KBM-7 (cell line): ENCODE measurements at regions not wholly inside any gene's neighbourhood (a gene's known extent, or its start where the extent isn't known, plus 50 kb on each side); places are given as distances from the start of the nearest gene placed in this dataset.

Experiments used
- DNase-seq: peaks from one replicate; pipeline ENCODE4 v3.0.0-alpha.2; 2015
- in situ Hi-C: fragments of 300-500 bp; cut with MboI; formaldehyde crosslinking; loops from 2 replicates; pipeline ENCODE4 v1.14.3; 2020; ENCODE audit warnings: low sequenced_read_pairs, low pct_unique_long_range_greater_than_20kb, mixed read lengths

DNA sequence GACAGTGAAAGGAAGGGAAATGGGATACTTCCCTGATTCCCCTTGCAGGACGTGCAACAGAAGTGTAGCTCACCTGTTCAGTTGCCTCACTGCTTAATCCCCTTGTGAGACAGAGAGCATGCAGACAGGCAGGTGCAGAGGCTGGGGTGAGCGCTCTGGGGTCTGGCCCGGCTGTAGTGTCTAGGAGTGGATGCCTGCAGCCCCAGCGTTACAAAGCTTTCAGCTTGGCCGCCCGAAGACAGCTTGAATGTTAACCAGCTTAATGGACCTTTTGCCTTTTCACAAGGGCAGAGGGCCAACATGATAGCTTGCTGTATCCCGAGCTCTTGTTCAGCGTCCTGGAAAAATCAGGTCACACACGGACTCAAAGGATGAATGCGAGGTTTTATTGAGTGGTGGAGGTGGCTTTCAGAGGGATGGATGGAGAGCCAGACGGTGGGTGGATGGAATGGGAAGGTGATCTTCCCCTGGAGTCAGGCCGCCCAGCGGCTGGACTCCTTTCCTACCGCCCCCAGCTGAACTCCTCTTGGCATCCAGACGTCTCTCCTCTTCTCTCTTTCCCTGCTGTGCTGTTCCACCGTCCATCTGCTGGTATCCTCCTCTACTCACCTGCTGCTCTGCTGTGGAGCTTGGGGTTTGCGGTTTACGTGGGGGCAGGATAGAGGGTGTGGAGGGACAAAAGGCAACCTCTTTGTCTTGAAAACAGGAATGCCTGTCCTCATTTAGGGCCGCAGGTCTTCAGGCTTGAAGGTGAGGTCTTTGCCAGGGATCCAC lies 86.2 kb upstream of the RESF1 start:
- in situ Hi-C loops: no loop called here
- DNase-seq: no peak

DNA sequence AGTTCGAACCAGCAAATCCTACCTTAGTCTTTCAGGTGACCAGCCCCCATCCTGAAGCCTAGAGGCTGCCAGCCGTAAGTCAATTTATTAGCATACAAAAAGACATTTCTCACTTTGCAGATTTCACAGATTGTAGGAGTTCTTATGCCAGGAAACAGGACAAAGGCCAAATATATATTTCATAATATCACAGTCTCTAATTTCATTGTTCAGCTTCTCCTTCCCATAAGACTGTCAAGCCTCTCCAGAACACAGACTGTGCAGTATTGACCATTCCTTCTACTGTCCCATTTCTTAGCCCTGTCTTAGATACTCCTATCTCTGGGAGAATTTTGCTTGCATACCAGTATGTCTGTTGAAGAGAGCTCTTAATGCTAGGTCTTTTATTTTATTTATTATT lies 89.2 kb upstream of the RESF1 start:
- no peak for DNase-seq
- in situ Hi-C loops: no loop called here

DNA sequence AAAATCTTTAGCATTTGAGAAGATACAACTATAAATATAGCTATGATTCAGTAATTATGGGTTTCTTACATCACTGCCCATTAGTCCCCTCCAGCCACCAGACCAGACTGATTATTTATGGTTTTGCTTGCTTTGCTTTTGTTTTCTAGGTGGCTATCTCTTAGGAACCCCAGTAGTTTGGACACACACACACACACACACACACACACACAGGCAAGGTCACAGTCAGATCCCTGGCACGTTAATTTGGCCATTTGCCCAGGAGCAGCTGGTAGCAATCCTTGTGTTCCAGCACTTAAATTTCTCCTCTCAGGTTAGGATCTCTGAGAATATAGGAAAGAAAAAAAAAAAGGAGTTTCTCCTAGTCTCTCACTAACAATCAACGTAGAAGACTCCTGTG lies 90.2 kb upstream of the RESF1 start:
- in situ Hi-C loops: no loop called here
- no peak for DNase-seq

DNA sequence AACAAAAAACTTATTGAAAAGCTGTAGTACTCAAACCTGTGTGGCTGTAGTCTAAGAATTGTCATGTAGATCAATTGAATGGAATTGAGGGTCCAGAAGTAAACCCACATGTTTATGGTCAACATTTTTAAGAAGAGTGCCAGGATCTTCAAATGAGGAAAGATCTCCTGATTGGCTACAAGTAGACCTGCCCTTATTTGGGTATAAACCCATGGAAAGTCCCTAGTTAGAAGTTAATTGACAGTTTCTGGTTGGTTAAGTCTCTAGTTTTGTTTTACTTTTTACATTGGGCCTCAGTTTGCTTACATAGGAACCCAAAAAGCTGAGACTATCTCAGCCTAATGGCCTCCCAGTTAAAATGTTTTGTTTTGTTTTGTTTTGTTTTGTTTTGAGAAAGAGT lies 91.9 kb upstream of the RESF1 start:
- in situ Hi-C loops: no loop called here
- no peak for DNase-seq

DNA sequence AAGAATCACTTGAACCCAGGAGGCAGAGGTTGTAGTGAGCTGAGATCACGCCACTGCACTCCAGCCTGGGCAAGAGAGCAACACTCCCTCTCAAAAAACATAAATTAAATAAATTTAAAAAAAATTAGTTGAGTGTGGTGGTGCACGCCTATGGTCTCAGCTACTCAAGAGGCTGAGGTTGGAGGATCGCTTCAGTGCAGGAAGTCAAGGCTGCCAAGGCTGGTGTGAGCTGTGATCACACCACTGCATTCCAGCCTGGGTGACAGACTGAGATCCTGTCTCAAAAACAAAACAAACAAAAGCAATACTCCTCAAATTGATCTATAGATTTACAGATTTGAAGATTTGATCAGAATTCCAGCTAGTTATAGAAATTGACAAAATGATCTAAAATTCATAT lies 92.7 kb upstream of the RESF1 start:
- in situ Hi-C loops: no loop called here
- DNase-seq: no peak

DNA sequence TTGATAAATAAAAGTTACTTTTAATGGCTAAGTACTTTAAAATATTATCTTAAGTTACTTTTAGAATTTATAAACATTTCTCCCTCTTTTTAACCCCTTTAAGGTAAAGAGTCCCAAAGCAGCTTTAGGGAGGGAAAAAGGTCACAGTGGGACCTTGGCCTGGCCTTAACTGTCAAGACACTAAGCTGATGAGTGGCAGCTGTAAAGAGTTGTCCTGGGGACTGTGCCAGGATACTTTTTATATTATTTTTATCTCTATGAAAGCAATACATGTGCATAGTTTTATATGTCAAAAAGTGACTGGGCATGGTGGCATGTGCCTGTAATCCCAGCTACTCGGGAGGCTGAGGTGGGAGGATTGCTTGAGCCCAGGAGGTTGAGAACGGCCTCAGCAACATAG lies 94.2 kb upstream of the RESF1 start:
- DNase-seq: no peak
- in situ Hi-C loops: no loop called here

DNA sequence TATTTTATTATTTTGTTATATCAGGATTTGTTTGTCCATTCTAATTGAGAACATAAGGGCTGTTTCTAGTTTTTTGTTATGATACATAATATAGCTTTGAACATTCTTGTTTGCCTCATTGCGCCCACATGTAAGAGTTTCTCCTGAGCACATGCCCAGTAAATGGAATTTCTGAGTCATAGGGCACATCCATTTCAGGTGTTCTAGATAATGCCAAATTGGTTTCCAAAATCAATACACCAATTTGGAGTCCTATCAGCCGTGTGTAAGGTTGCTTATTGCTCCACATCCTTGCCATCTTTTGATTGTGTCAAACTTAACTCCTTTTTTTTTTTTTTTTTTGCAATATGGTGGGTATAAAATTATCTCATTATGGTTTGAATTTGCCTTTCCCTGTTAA lies 97.9 kb upstream of the RESF1 start:
- no peak for DNase-seq
- in situ Hi-C loops: no loop called here

DNA sequence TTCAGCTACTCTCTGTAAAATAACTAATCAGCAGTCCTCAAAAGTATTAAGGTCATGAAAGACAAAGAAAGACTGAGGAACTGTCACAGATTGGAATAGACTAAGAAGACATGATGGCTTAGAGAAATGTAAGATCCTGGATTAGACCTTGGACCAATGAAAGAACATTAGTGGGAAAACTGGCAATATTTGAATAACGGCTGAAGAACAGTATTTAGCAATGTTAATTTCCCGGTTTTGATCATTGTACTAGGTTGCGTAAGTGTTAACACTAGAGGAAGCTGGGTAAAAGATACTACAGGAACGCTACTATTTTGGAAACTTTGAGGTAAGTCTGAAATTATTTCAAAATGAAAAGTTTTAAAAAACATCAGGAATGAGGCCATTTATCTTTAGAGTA lies 98.8 kb upstream of the RESF1 start:
- in situ Hi-C loops: no loop called here
- DNase-seq: no peak

DNA sequence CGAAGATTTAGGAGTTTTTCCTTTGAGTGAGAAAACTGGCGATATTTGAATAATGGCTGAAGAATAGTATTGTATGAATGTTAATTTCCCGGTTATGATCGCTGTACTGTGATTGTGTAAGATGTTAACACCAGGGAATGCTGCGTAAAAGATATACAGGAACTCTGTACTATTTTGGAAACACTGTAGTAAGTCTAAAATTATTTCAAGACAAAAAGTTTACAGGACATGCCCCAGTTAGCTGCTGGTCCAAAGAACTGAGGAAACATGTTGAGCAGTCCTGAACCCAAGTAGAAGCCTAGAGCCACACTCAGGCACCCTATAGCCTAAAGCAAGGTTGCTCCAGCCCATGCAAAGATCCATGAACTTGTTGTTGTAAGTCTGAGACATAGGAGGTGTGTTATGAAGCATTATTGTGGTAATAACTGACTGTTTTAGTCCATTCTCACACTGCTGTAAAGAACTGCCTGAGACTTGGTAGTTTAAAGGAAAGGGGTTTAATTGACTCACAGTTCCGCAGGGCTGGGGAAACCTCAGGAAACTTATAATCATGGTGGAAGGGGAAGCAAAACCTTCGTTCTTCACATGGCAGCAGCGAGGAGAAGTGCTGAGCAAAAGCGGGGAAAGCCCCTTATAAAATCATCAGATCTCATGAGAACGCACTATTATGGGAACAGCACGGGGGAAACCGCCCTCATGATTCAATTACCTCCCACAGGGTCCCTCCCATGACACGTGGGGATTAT lies 99.8 kb upstream of the RESF1 start:
- in situ Hi-C loops: no loop called here
- DNase-seq: no peak

DNA sequence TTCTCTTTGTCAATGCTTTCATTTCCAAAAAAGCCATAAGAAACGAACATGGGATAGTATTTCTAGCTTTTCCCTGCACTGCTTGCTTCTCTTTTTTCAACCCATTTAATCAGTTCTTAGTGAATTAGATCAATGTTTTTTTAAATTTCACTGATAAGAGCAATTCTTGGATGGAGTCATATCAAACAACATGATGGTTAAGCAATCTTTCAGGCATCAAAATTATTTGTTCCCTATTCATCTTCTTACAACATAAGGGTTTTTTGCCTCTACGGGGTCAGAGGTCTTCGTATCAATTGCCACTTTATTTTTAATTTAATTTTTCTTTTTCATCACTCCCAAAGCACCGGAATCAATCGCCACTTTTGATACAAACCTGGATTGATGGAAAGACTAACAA lies 103.8 kb upstream of the RESF1 start:
- DNase-seq: no peak
- in situ Hi-C loops: no loop called here

DNA sequence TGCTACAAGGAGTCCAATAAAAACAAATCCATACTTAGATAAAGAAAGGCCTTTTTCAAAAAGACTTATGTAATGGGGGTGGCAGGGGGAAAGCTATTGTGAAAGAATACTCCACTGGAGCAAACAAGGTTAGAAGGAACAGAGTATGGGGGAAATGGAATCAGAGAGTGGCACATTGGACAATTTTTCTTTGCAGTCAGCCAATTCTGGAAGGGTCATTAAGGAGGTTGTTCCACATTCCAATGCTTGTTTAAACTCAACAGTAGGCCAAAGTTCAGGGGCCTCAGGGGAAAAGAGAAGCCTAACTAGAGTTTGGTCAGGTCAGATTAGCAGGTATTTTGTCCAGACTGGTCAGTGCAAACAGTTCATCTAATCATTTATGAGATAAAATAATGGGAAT lies 105.2 kb upstream of the RESF1 start:
- in situ Hi-C loops: no loop called here

DNA sequence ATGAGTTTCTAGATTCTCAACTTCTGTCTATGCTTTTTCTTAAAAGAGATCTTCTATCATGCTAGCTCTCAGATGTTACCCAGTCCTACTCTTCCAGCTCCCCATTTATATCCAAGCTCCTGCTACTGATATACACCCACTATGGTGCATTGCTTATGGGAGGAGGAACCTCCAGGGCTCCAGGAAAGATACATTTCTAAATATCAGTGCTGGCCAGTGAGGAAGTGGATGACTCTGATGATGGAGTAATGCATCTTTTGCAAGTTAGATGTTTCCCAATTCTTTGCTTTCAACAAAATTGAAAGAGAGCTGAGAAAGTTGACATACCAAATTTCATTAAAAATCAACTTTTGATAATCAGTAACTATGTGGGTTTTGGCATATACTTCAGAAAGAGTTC lies 105.7 kb upstream of the RESF1 start:
- in situ Hi-C loops: no loop called here
- DNase-seq: no peak

More for the DNA sequence above, 105.2 kb upstream of the RESF1 start:
- no peak for DNase-seq

DNA sequence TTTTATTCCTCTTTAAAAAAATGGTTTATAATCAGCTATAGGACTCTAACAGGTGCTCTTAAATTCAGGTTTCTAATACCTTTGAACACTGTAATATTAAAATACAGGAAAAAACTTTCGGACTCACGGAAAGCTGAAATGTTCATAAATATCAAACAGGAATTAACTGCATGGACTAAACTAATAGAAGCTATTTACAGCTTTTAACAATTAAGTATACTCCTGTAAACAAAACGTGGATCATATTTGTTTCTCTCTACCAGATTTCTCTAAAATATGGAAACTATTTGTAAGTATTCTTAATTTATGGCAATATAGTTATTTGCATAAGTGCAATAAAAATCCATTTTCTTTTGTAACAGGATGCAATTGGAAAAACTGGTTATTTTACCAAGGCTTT lies 108.9 kb upstream of the RESF1 start:
- no peak for DNase-seq
- in situ Hi-C loops: no loop called here

DNA sequence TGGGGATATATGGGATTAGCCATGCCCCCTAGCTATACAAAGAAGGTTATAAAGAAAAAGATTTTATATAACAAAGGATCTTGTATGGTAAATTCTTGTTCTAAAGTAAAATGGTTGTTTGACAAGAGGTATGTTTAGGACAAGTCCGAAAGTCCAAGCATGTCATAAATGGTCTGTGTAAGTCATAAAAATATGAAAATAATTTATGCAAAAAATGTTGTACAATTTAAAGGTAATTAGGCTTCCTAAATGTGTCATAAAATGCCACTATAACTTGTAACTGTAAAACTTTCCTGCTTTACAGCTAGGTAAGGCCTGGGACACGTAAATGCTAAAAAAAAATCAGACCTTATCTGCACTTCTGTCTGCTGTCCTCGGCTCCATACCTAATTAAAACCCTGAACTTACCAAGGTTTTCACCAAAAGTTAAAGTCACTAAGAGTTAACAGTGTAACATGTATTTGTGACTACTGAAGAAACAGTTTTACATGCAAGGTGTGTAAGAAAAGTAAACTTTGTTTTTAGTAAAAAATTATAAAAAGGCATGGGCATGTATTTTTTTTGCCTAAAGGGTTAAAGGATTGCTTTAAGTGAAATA lies 110.0 kb upstream of the RESF1 start:
- DNase-seq: peak; percentile 51
- in situ Hi-C loops: no loop called here

DNA sequence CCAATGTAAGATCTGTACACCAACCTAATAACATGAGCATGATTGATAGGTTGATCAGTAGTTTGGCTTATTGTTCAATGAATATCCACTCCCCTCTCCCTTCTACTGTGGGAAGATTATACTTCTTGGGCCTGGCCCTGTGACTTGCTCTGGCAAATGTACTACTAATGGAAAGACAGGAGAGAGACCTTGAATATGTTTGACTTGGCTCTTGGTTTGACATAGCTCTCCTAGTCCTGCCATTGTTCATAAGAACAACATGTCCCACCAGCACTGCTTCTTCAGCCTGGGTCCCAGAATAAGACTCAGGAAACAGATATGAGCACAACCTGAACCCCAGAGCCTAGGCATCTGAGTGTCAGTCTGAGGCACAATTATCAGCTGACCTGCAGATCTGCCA lies 112.8 kb upstream of the RESF1 start:
- no peak for DNase-seq
- in situ Hi-C loops: no loop called here

DNA sequence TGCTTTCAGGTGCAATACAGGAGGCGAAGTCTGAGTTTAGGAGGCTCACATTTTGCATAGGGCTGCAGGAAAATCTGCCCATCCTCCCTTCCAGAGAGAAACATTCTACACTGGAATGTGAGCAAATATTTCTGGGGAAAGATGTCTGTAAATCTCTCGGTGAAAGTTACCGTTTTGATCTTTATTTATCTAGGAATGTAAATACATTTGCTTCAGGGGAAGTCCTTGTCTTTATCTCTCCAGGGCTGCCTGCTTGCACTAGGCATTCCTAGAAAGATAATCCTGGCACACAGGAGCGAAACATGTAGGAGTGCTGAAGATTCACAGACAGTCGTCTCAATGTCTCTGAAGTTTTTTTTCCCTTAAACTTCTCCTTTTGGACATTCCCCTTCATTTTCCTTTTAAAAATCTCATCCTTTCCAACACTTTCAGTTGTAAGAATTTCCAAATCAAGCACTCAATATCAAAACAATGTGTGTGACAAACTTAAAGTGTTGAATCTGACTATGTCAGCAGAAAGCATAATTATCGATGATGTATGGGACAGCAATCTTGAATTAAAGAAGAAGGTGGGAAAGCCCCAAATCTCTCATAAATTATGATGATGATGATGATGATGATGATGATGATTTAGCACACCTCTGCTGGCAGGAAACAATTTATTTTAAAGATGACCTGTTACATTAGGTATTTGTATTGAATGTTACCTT lies 113.4 kb upstream of the RESF1 start:
- no peak for DNase-seq
- in situ Hi-C loops: no loop called here

DNA sequence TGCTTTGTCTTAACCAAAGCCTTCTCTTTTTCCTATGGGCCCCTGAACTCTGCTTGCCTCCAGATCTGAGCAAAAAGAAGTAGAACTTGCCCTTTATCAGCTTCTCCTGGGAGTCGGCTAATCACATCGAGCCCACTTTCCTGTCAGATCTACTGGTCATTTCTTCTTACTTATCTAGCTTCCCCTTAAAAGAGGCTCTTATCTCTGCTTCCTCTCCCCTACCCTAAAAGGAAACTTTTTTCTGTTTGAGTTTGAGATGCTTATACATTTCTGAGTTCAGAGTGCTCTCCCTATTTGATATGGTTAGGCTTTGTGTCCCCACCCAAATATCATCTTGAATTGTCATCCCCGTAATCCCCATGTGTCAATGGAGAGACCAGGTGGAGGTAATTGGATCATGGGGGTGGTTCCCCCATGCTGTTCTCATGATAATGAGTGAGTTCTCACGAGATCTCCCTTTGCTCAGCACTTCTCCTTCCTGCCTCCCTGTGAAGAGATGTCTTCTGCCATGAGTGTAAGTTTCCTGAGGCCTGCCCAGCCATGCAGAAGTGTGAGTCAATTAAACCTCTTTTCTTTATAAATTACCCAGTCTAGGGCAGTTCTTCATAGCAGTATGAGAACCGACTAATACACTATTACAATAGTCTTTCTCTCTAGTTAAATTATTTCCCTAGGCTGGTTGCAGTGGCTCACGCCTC lies 114.7 kb upstream of the AMN1 start:
- DNase-seq: peak; percentile 76
- in situ Hi-C loops: no loop called here

DNA sequence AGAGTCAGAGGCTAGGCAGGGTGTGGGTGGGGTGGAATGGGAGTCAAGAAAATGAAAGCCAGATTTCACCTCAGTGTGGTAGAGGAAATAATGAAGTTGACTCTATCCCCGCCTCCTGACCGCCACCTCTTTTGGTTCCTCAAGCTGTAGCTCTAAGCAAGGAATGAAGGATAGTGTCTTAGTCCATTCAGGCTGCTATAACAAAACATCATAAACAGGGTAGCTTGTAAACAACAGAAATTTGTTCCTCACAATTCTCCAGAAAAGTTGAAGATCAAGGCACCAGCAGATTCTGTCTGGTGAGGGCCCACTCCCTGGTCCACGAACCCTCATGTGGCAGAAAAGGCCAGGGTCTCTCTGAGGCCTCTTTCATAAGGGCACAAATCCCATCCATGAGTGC lies 109.1 kb upstream of the AMN1 start:
- DNase-seq: no peak
- in situ Hi-C loops: no loop called here

DNA sequence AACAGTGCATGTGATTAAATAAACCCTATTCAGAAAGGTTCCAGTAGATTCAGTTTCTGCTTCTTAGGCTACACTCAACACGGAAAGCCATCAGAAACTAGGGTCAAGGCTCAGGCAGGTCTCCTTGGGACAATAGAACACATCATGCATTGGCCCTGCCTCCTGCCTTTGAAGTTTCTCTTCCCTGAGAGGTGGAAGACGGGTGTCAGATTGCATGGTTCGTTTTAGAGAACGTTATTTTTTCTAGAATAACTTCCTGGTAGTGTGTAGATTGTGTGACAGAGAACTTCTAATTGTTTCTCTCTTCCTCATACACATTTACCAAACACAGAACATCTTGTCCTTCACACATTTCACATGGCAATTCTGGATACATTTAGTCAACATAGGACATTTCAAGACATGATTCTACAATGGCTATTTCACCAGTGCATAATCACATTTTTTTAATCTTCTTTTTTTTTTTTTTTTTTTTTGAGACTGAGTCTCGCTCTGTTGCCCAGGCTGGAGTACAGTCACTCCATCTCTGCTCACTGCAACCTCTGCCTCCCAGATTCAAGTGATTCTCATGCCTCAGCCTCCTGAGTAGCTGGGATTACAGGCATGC lies 106.6 kb upstream of the AMN1 start:
- in situ Hi-C loops: no loop called here
- peak; percentile 74 for DNase-seq
